CD4-positive, CD25-positive, alpha-beta regulatory T cell (primary cell): ENCODE measurements at regions not wholly inside any gene's neighbourhood (a gene's known extent, or its start where the extent isn't known, plus 50 kb on each side); places are given as distances from the start of the nearest gene placed in this dataset.

Experiments used
- ATAC-seq, 2 donors: fragments of 150-1000 bp; cut with Tn5 transposase; one replicate each; pipeline ENCODE4 v1.10.0; 2021; ENCODE audit warnings: low read depth in 2 of 2, moderate number of reproducible peaks in 2 of 2, moderate library complexity in 1 of 2
- DNase-seq, 3 donors: peaks; one replicate each; pipeline versions ENCODE4 v3.0.0 to v3.0.0-alpha.2; 2012 to 2022; ENCODE audit warnings: mixed read lengths in 1 of 3
- H3K27ac ChIP-seq: one replicate; pipeline ENCODE4 v1.7.0; 2013; ENCODE audit warnings: mild to moderate bottlenecking, low read length; ENCODE audit not compliant: insufficient read depth, poor library complexity, severe bottlenecking
- H3K27me3 ChIP-seq: one replicate; pipeline ENCODE4 v1.7.0; 2013; ENCODE audit warnings: low read length; ENCODE audit not compliant: control insufficient read depth, insufficient read depth
- H3K36me3 ChIP-seq: one replicate; pipeline ENCODE4 v1.7.0; 2013; ENCODE audit warnings: mild to moderate bottlenecking, low read length, moderate library complexity; ENCODE audit not compliant: control insufficient read depth, insufficient read depth
- H3K4me1 ChIP-seq: 2 replicates; pipeline ENCODE4 v1.7.0; 2013; ENCODE audit warnings: mild to moderate bottlenecking, low read length; ENCODE audit not compliant: insufficient read depth, control insufficient read depth, poor library complexity, severe bottlenecking
- H3K4me3 ChIP-seq: one replicate; pipeline ENCODE4 v1.7.0; 2013; ENCODE audit warnings: low read depth, mild to moderate bottlenecking, low read length, moderate library complexity
- H3K9me3 ChIP-seq, 2 experiments: 1 replicate in 1 of 2; 2 replicates in 1 of 2; pipeline ENCODE4 v1.7.0; 2013; ENCODE audit warnings: low read length in 2 of 2, mild to moderate bottlenecking in 1 of 2, moderate library complexity in 1 of 2; ENCODE audit not compliant: control insufficient read depth in 2 of 2
- H3K27ac Mint-ChIP-seq, 3 donors: one replicate each; pipeline ENCODE4 v1.8.0; 2020 to 2022; ENCODE audit warnings: mild to moderate bottlenecking in 3 of 3, mixed read lengths in 3 of 3, moderate library complexity in 2 of 3
- H3K27me3 Mint-ChIP-seq: one replicate; pipeline ENCODE4 v1.8.0; 2022; ENCODE audit warnings: mild to moderate bottlenecking, mixed read lengths
- H3K36me3 Mint-ChIP-seq: one replicate; pipeline ENCODE4 v1.8.0; 2020; ENCODE audit warnings: mixed read lengths
- H3K4me1 Mint-ChIP-seq, 4 donors: one replicate each; pipeline ENCODE4 v1.8.0; 2020 to 2022; ENCODE audit warnings: mixed read lengths in 4 of 4, mild to moderate bottlenecking in 1 of 4
- H3K4me3 Mint-ChIP-seq, 4 donors: one replicate each; pipeline ENCODE4 v1.8.0; 2020 to 2022; ENCODE audit warnings: mild to moderate bottlenecking in 4 of 4, mixed read lengths in 4 of 4, moderate library complexity in 3 of 4
- H3K9me3 Mint-ChIP-seq, 7 donors: one replicate each; pipeline ENCODE4 v1.8.0; 2020 to 2022; ENCODE audit warnings: mixed read lengths in 7 of 7, mild to moderate bottlenecking in 3 of 7, moderate library complexity in 2 of 7

- Histone ChIP-seq H3K4me3 (no peak overlapping the region), H3K4me1 (no peaks in the 10 kb centered on the region), H3K27ac (no peak overlapping the region), H3K36me3 (no peaks in the 10 kb centered on the region), H3K9me3 (no peaks in the 10 kb centered on the region), H3K27me3 (no peaks in the 10 kb centered on the region)
- Mint-ChIP-seq H3K4me1 (no peaks in the 10 kb centered on the region), H3K27me3 (no peaks in the 10 kb centered on the region), H3K27ac (no peak overlapping the region), H3K4me3 (no peak overlapping the region), H3K36me3 (no peaks in the 10 kb centered on the region), H3K9me3 (peaks cover 0 to 11% (median 2%) of the 10 kb centered on the region in 7 donors)
- DNase-seq (no peak), ATAC-seq (no peak)
Measured at GRCh38 chr4:97215409-97215941, 927.8 kb downstream of the STPG2 start.

- ATAC-seq (no peak), DNase-seq (no peak)
- H3K36me3 Mint-ChIP-seq = no peaks in the 10 kb centered on the region
- no peaks in the 10 kb centered on the region for H3K4me1 ChIP-seq
- no peaks in the 10 kb centered on the region for H3K36me3 ChIP-seq
- no peak overlapping the region for H3K27ac Mint-ChIP-seq
- no peak overlapping the region for H3K4me3 Mint-ChIP-seq
- no peak overlapping the region for H3K4me3 ChIP-seq
- peaks cover 0 to 11% (median 2%) of the 10 kb centered on the region in 7 donors for H3K9me3 Mint-ChIP-seq
- no peaks in the 10 kb centered on the region for H3K9me3 ChIP-seq
- H3K27me3 Mint-ChIP-seq = no peaks in the 10 kb centered on the region
- H3K27ac ChIP-seq = no peak overlapping the region
- no peaks in the 10 kb centered on the region for H3K27me3 ChIP-seq
- H3K4me1 Mint-ChIP-seq = no peaks in the 10 kb centered on the region
Measured at GRCh38 chr4:97216046-97216445, 927.2 kb downstream of the STPG2 start.

- Histone ChIP-seq H3K4me3 (no peak overlapping the region), H3K27me3 (no peaks in the 10 kb centered on the region), H3K4me1 (no peaks in the 10 kb centered on the region), H3K36me3 (no peaks in the 10 kb centered on the region), H3K9me3 (no peaks in the 10 kb centered on the region), H3K27ac (no peak overlapping the region)
- Mint-ChIP-seq H3K4me3 (no peak overlapping the region), H3K27me3 (no peaks in the 10 kb centered on the region), H3K9me3 (peaks cover 0 to 10% (median 1%) of the 10 kb centered on the region in 7 donors), H3K4me1 (no peaks in the 10 kb centered on the region), H3K36me3 (no peaks in the 10 kb centered on the region), H3K27ac (no peak overlapping the region)
- ATAC-seq (no peak), DNase-seq (no peak)
Measured at GRCh38 chr4:97235521-97235920, 907.8 kb downstream of the STPG2 start.

- Mint-ChIP-seq H3K4me3 (no peak overlapping the region), H3K9me3 (peaks cover 0 to 4% (median 0%) of the 10 kb centered on the region in 7 donors), H3K36me3 (no peaks in the 10 kb centered on the region), H3K27ac (no peak overlapping the region), H3K4me1 (no peaks in the 10 kb centered on the region), H3K27me3 (no peaks in the 10 kb centered on the region)
- no peaks in the 10 kb centered on the region for H3K27me3 ChIP-seq
- H3K4me1 ChIP-seq = no peaks in the 10 kb centered on the region
- H3K36me3 ChIP-seq = no peaks in the 10 kb centered on the region
- H3K4me3 ChIP-seq = no peak overlapping the region
- no peak for ATAC-seq
- no peaks in the 10 kb centered on the region for H3K9me3 ChIP-seq
- no peak for DNase-seq
- no peak overlapping the region for H3K27ac ChIP-seq
Measured at GRCh38 chr4:97238956-97239666, 904.2 kb downstream of the STPG2 start.

- no peak for DNase-seq
- peaks cover 0 to 4% (median 0%) of the 10 kb centered on the region in 7 donors for H3K9me3 Mint-ChIP-seq
- Histone ChIP-seq H3K4me1 (no peaks in the 10 kb centered on the region), H3K27me3 (no peaks in the 10 kb centered on the region), H3K9me3 (no peaks in the 10 kb centered on the region), H3K4me3 (no peak overlapping the region), H3K27ac (no peak overlapping the region), H3K36me3 (no peaks in the 10 kb centered on the region)
- no peak for ATAC-seq
- no peaks in the 10 kb centered on the region for H3K4me1 Mint-ChIP-seq
- H3K27ac Mint-ChIP-seq = no peak overlapping the region
- H3K27me3 Mint-ChIP-seq = no peaks in the 10 kb centered on the region
- H3K4me3 Mint-ChIP-seq = no peak overlapping the region
- no peaks in the 10 kb centered on the region for H3K36me3 Mint-ChIP-seq
Measured at GRCh38 chr4:97239667-97239997, 903.6 kb downstream of the STPG2 start.

GRCh38 chr4:97252615-97253154 lies 890.6 kb downstream of the STPG2 start:
- no peak for ATAC-seq
- no peaks in the 10 kb centered on the region for H3K27me3 Mint-ChIP-seq
- Histone ChIP-seq H3K9me3 (no peaks in the 10 kb centered on the region), H3K27me3 (no peaks in the 10 kb centered on the region), H3K27ac (no peak overlapping the region), H3K4me3 (no peak overlapping the region), H3K4me1 (no peaks in the 10 kb centered on the region), H3K36me3 (no peaks in the 10 kb centered on the region)
- no peak overlapping the region for H3K27ac Mint-ChIP-seq
- peaks cover 0 to 18% (median 5%) of the 10 kb centered on the region in 7 donors for H3K9me3 Mint-ChIP-seq
- H3K4me1 Mint-ChIP-seq = no peaks in the 10 kb centered on the region
- no peak for DNase-seq
- peak overlapping the region in 1 of 4 donors; percentile 32 for H3K4me3 Mint-ChIP-seq
- no peaks in the 10 kb centered on the region for H3K36me3 Mint-ChIP-seq

GRCh38 chr4:97262769-97263168 lies 880.5 kb downstream of the STPG2 start:
- ATAC-seq = no peak
- Histone ChIP-seq H3K4me1 (no peaks in the 10 kb centered on the region), H3K27ac (no peak overlapping the region), H3K27me3 (no peaks in the 10 kb centered on the region), H3K9me3 (no peaks in the 10 kb centered on the region), H3K4me3 (no peak overlapping the region), H3K36me3 (no peaks in the 10 kb centered on the region)
- Mint-ChIP-seq H3K36me3 (no peaks in the 10 kb centered on the region), H3K4me3 (no peak overlapping the region), H3K4me1 (no peaks in the 10 kb centered on the region), H3K27me3 (no peaks in the 10 kb centered on the region), H3K9me3 (peaks cover 0 to 5% (median 3%) of the 10 kb centered on the region in 7 donors), H3K27ac (no peak overlapping the region)
- DNase-seq = no peak

- DNase-seq (no peak), ATAC-seq (no peak)
- Mint-ChIP-seq H3K9me3 (peaks cover 0 to 9% (median 3%) of the 10 kb centered on the region in 7 donors), H3K36me3 (no peaks in the 10 kb centered on the region), H3K27me3 (no peaks in the 10 kb centered on the region), H3K4me3 (no peak overlapping the region), H3K4me1 (no peaks in the 10 kb centered on the region), H3K27ac (no peak overlapping the region)
- Histone ChIP-seq H3K4me1 (no peaks in the 10 kb centered on the region), H3K36me3 (no peaks in the 10 kb centered on the region), H3K27ac (no peak overlapping the region), H3K4me3 (no peak overlapping the region), H3K27me3 (no peaks in the 10 kb centered on the region), H3K9me3 (no peaks in the 10 kb centered on the region)
Measured at GRCh38 chr4:97270051-97270450, 873.2 kb downstream of the STPG2 start.
